Activated CD4-positive, alpha-beta T cell treated with anti-CD3 and anti-CD28 coated beads, Interleukin-2, amount 10 ng/mL, durations not matched to agents 7 days and 5 days (primary cell): ENCODE measurements at regions not wholly inside any gene's neighbourhood (a gene's known extent, or its start where the extent isn't known, plus 50 kb on each side); places are given as distances from the start of the nearest gene placed in this dataset.

ENCODE experiments used
- CTCF ChIA-PET: fragments of 350-600 bp; sonication (Branson Sonifier 250); formaldehyde crosslinking; loops from one replicate; lab custom pipeline; 2021; ENCODE audit warnings: antibody characterized with exemption; lab: Charles Lee
- POLR2A ChIA-PET: fragments of 350-600 bp; sonication (Branson Sonifier 250); formaldehyde crosslinking; loops from one replicate; lab custom pipeline; 2021; ENCODE audit warnings: antibody characterized with exemption; lab: Charles Lee
- DNase-seq: peaks from one replicate; pipeline ENCODE4 v3.0.0-alpha.2; 2020
- H3K27ac Mint-ChIP-seq: one replicate; pipeline ENCODE4 v1.8.0; 2021; ENCODE audit warnings: mild to moderate bottlenecking, moderate library complexity, mixed read lengths
- H3K27me3 Mint-ChIP-seq: one replicate; pipeline ENCODE4 v1.8.0; 2021; ENCODE audit warnings: mixed read lengths
- H3K36me3 Mint-ChIP-seq: one replicate; pipeline ENCODE4 v1.8.0; 2021; ENCODE audit warnings: low read depth, mixed read lengths
- H3K4me1 Mint-ChIP-seq: one replicate; pipeline ENCODE4 v1.8.0; 2021; ENCODE audit warnings: mixed read lengths
- H3K4me3 Mint-ChIP-seq: one replicate; pipeline ENCODE4 v1.8.0; 2021; ENCODE audit warnings: mild to moderate bottlenecking, moderate library complexity, mixed read lengths
- H3K9me3 Mint-ChIP-seq: one replicate; pipeline ENCODE4 v1.8.0; 2021; ENCODE audit warnings: mixed read lengths

DNA sequence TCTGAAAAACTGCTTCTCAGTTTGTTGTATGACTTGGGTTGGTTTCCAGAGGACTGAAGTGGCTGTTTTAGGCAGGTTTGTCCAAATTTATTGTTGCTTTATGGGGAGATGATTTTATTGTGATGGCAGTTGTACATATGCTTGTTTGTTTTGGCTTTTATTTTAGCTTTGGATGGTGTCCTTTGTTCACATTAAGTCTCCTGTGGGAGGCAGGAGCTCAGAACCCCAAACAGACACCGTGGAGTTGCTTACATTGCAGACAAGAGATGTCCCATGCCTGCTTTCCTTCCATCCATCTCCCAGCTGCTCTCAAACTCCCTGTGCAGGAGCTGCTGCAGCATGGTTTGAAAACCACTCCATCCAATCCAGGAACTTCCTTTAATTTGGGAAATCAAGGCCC is 414.7 kb downstream of the LPIN1 start:
- no peak overlapping the region for H3K4me3 Mint-ChIP-seq
- no peaks in the 10 kb centered on the region for H3K36me3 Mint-ChIP-seq
- ChIA-PET CTCF (interaction anchor here (1.4 kb wide), 1 partner anchor 9 kb away, joined by 4 read pairs; no protein-coding TSS in a partner anchor), POLR2A (no interaction called here)
- no peak overlapping the region for H3K27ac Mint-ChIP-seq
- no peak for DNase-seq
- peaks cover 1% of the 10 kb centered on the region for H3K4me1 Mint-ChIP-seq
- H3K9me3 Mint-ChIP-seq, result no peaks in the 10 kb centered on the region
- H3K27me3 Mint-ChIP-seq, result peaks cover 7% of the 10 kb centered on the region

GRCh38 chr2:12162269-12163247 is 416.1 kb downstream of the LPIN1 start:
- CTCF ChIA-PET, result interaction anchor here (1.3 kb wide), 1 partner anchor 16 kb away, joined by 4 read pairs; no protein-coding TSS in a partner anchor
- H3K27me3 Mint-ChIP-seq, result peaks cover 7% of the 10 kb centered on the region
- H3K36me3 Mint-ChIP-seq, result no peaks in the 10 kb centered on the region
- peaks cover 1% of the 10 kb centered on the region for H3K4me1 Mint-ChIP-seq
- POLR2A ChIA-PET, result no interaction called here
- H3K4me3 Mint-ChIP-seq, result no peak overlapping the region
- no peak for DNase-seq
- no peak overlapping the region for H3K27ac Mint-ChIP-seq
- H3K9me3 Mint-ChIP-seq, result no peaks in the 10 kb centered on the region

DNA sequence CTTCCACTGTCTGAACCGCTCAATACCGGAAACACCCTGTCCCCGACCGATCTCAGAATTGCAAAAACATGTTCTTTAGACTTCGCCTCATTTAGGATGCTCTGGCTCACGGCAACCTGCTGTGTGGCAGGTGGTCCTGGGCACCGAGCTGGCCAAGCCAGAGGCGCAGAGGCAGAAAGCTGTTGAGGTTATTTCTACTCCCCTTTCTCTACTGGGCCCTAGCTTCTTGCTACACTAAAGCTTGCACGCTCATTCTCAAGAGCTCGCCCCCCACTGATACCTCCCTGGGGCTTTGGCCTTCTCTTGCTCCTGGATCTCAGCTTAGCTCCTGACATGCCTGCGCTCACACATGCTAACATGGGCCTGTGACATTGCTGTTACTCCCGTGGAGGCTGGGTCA is 417.4 kb downstream of the LPIN1 start:
- Mint-ChIP-seq H3K27ac (no peak overlapping the region), H3K9me3 (no peaks in the 10 kb centered on the region), H3K4me1 (peaks cover 7% of the 10 kb centered on the region), H3K4me3 (no peak overlapping the region), H3K27me3 (peaks cover 7% of the 10 kb centered on the region), H3K36me3 (peaks cover 2% of the 10 kb centered on the region)
- ChIA-PET POLR2A (no interaction called here), CTCF (interaction anchor here (0.6 to 0.9 kb wide), 2 partner anchors 14 to 481 kb away, joined by 3 to 4 read pairs; no protein-coding TSS in a partner anchor)
- no peak for DNase-seq

GRCh38 chr2:12164689-12165088 is 418.3 kb downstream of the LPIN1 start:
- Mint-ChIP-seq H3K36me3 (peaks cover 2% of the 10 kb centered on the region), H3K27me3 (peaks cover 5% of the 10 kb centered on the region), H3K27ac (no peak overlapping the region), H3K4me1 (peaks cover 15% of the 10 kb centered on the region), H3K9me3 (no peaks in the 10 kb centered on the region), H3K4me3 (no peak overlapping the region)
- POLR2A ChIA-PET, result no interaction called here
- no peak for DNase-seq
- CTCF ChIA-PET, result interaction anchor here (0.9 kb wide), 1 partner anchor 14 kb away, joined by 4 read pairs; no protein-coding TSS in a partner anchor

- no peak overlapping the region for H3K27ac Mint-ChIP-seq
- peaks cover 22% of the 10 kb centered on the region for H3K4me1 Mint-ChIP-seq
- peaks cover 5% of the 10 kb centered on the region for H3K27me3 Mint-ChIP-seq
- CTCF ChIA-PET, result interaction anchor here (2.9 kb wide), 1 partner anchor 11 kb away, joined by 7 read pairs; no protein-coding TSS in a partner anchor
- no peak overlapping the region for H3K4me3 Mint-ChIP-seq
- H3K9me3 Mint-ChIP-seq, result no peaks in the 10 kb centered on the region
- no peak for DNase-seq
- POLR2A ChIA-PET, result no interaction called here
- peaks cover 2% of the 10 kb centered on the region for H3K36me3 Mint-ChIP-seq
Observed at GRCh38 chr2:12167525-12168317, 421.3 kb downstream of the LPIN1 start.

DNA sequence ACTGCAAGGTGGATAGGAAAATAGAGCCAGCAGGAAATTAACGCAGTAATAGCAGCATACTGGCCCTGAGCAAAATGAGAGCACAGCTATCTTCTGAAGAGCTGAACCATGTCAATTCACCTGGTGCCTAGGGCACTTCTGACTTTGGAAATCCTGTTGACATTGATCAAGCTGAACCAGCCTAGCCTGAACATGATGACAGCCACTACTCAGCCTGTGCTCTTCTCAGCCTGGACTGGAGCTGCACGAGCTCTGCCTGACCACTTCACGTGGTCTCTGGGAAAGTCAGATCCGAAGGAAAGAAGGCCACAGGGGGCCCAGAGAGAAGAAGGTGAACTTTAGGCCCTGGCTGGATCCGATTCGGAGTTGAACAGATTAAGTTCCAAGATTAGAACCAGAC is 421.9 kb downstream of the LPIN1 start:
- Mint-ChIP-seq H3K27ac (no peak overlapping the region), H3K9me3 (no peaks in the 10 kb centered on the region), H3K4me1 (peaks cover 22% of the 10 kb centered on the region), H3K36me3 (peaks cover 2% of the 10 kb centered on the region), H3K27me3 (peaks cover 5% of the 10 kb centered on the region), H3K4me3 (no peak overlapping the region)
- POLR2A ChIA-PET, result no interaction called here
- DNase-seq, result no peak
- CTCF ChIA-PET, result interaction anchor here (1.2 to 2.9 kb wide), 3 partner anchors 11 to 14 kb away, joined by 4 to 7 read pairs (median 4); no protein-coding TSS in a partner anchor

- CTCF ChIA-PET, result interaction anchor here (1.2 to 2.9 kb wide), 3 partner anchors 10 to 15 kb away, joined by 4 to 7 read pairs (median 4); no protein-coding TSS in a partner anchor
- Mint-ChIP-seq H3K36me3 (peaks cover 2% of the 10 kb centered on the region), H3K27ac (no peak overlapping the region), H3K4me3 (no peak overlapping the region), H3K27me3 (peaks cover 5% of the 10 kb centered on the region), H3K4me1 (peaks cover 22% of the 10 kb centered on the region), H3K9me3 (no peaks in the 10 kb centered on the region)
- POLR2A ChIA-PET, result no interaction called here
- DNase-seq, result no peak
Observed at GRCh38 chr2:12168791-12169388, 422.5 kb downstream of the LPIN1 start.

DNA sequence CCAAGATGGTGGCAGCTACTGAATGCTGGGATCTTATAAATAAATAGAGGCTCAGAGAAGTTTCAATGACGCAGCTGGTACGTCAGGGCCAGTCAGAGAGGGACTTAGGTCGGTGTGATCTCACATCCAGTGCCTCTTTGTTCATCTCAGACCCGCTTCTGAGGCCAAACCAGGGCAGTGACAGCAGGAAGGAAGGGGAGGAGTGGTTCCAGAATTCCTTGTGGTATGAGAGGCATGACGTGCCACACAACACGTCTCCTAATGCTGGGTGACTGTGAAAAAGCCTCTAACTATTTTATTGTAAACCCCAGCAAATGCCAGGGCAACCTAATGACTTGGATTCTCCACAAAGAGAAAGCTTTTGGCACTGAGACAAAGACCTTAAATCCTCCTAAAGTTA is 423.3 kb downstream of the LPIN1 start:
- H3K9me3 Mint-ChIP-seq, result no peaks in the 10 kb centered on the region
- no peak overlapping the region for H3K4me3 Mint-ChIP-seq
- H3K27ac Mint-ChIP-seq, result peak overlapping the region; percentile 47
- H3K36me3 Mint-ChIP-seq, result peaks cover 2% of the 10 kb centered on the region
- peak; percentile 10 for DNase-seq
- H3K27me3 Mint-ChIP-seq, result peaks cover 4% of the 10 kb centered on the region
- H3K4me1 Mint-ChIP-seq, result peaks cover 22% of the 10 kb centered on the region
- CTCF ChIA-PET, result interaction anchor here (1.2 to 2.9 kb wide), 3 partner anchors 9 to 16 kb away, joined by 4 to 7 read pairs (median 4); no protein-coding TSS in a partner anchor
- POLR2A ChIA-PET, result no interaction called here

- Mint-ChIP-seq H3K4me1 (peaks cover 21% of the 10 kb centered on the region), H3K27me3 (peaks cover under 1% of the 10 kb centered on the region), H3K36me3 (peaks cover 2% of the 10 kb centered on the region), H3K9me3 (no peaks in the 10 kb centered on the region), H3K4me3 (no peak overlapping the region), H3K27ac (peak overlapping the region; percentile 58)
- POLR2A ChIA-PET, result no interaction called here
- no peak for DNase-seq
- CTCF ChIA-PET, result interaction anchor here (2.0 to 2.9 kb wide), 2 partner anchors 9 to 13 kb away, joined by 4 to 7 read pairs; no protein-coding TSS in a partner anchor
Observed at GRCh38 chr2:12170121-12170520, 423.7 kb downstream of the LPIN1 start.

GRCh38 chr2:12173271-12173942 is 427.0 kb downstream of the LPIN1 start:
- CTCF ChIA-PET, result no interaction called here
- H3K4me3 Mint-ChIP-seq, result no peak overlapping the region
- H3K4me1 Mint-ChIP-seq, result peaks cover 48% of the 10 kb centered on the region
- H3K27ac Mint-ChIP-seq, result no peak overlapping the region
- H3K27me3 Mint-ChIP-seq, result no peaks in the 10 kb centered on the region
- DNase-seq, result no peak
- POLR2A ChIA-PET, result no interaction called here
- no peaks in the 10 kb centered on the region for H3K9me3 Mint-ChIP-seq
- no peaks in the 10 kb centered on the region for H3K36me3 Mint-ChIP-seq

GRCh38 chr2:12173943-12174340 is 427.5 kb downstream of the LPIN1 start:
- Mint-ChIP-seq H3K9me3 (no peaks in the 10 kb centered on the region), H3K4me3 (no peak overlapping the region), H3K36me3 (no peaks in the 10 kb centered on the region), H3K4me1 (peaks cover 47% of the 10 kb centered on the region), H3K27ac (no peak overlapping the region), H3K27me3 (no peaks in the 10 kb centered on the region)
- ChIA-PET POLR2A (no interaction called here), CTCF (no interaction called here)
- no peak for DNase-seq

- no peaks in the 10 kb centered on the region for H3K27me3 Mint-ChIP-seq
- H3K9me3 Mint-ChIP-seq, result no peaks in the 10 kb centered on the region
- CTCF ChIA-PET, result no interaction called here
- H3K36me3 Mint-ChIP-seq, result no peaks in the 10 kb centered on the region
- POLR2A ChIA-PET, result no interaction called here
- peaks cover 35% of the 10 kb centered on the region for H3K4me1 Mint-ChIP-seq
- DNase-seq, result no peak
- no peak overlapping the region for H3K4me3 Mint-ChIP-seq
- peak overlapping the region; percentile 9 for H3K27ac Mint-ChIP-seq
Observed at GRCh38 chr2:12175323-12175722, 428.9 kb downstream of the LPIN1 start.
